ENCODE measurements at regions not wholly inside any gene's neighbourhood (a gene's known extent, or its start where the extent isn't known, plus 50 kb on each side); places are given as distances from the start of the nearest gene placed in this dataset.
"Not testable (repeated sequence)": the region's sequence is repeated elsewhere in the genome, so short reads cannot be mapped to it uniquely, and the experiment has no call there.

DNA sequence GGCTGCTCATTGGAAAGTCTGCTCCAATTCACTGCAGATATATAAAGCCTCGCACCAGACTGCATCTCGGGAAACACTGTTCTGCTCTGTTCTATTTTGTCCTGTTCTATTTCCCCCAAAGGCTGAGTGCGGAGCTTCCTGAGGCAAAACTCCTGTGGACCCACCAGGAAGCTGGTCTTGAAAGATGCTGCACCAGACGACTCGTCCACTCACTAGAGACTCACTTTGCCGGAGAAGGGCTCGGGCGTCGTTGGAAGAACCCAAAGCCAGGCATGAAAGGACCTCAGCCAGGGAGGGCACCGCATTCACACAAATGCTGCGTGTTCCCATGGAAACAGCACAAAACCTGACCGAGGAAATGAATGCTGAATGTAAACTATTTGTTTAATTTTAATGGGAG, 331.2 kb upstream of the SFSWAP start:
- TF ChIP-seq POLR2A (IDR thresholded peaks at IDR 0.05; ENCODE audit: low read depth, low read length), result no peak
- FAIRE-seq (no peak), DNase-seq (ENCODE audit: insufficient read length, low spot score) (no peak)

DNA sequence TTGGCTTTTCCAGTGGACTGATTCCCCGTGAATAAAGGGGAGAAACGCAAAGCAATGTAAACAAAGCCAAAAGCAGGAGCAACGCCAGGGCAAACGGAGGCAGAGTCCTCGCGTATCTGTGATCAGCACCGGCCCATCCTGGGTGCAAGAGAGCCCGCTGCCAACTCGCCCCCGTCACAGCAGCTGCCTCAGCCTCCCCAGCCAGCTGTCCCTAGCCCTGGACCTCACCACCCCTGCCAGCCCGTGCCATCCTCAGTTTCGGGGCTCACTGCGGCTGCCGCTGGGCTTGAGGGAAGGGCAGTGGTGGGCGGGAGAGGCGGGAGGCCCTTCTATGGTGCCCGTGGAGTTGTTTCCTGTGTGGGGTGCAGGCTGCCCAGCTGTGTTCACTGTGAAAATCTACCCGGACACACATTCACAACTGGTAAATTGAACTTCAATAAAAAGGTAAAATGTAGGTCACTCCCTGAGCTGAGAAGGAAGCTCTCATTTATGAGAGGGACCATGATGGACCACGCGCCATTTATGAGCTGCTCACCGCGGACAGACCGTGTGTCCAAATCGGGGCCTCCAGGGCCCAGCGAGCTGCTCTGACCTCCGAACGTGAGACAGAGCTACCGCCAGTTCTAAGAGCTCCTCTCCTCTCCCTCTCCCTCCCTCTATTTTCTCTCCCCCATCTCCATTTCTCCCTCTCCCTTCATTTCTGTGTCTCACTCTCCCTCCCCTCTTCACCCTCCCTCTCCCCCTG, 330.5 kb upstream of the SFSWAP start:
- no peak for FAIRE-seq
- no peak for TF ChIP-seq POLR2A (IDR thresholded peaks at IDR 0.05; ENCODE audit: low read depth, low read length)
- DNase-seq (ENCODE audit: insufficient read length, low spot score), result no peak

DNA sequence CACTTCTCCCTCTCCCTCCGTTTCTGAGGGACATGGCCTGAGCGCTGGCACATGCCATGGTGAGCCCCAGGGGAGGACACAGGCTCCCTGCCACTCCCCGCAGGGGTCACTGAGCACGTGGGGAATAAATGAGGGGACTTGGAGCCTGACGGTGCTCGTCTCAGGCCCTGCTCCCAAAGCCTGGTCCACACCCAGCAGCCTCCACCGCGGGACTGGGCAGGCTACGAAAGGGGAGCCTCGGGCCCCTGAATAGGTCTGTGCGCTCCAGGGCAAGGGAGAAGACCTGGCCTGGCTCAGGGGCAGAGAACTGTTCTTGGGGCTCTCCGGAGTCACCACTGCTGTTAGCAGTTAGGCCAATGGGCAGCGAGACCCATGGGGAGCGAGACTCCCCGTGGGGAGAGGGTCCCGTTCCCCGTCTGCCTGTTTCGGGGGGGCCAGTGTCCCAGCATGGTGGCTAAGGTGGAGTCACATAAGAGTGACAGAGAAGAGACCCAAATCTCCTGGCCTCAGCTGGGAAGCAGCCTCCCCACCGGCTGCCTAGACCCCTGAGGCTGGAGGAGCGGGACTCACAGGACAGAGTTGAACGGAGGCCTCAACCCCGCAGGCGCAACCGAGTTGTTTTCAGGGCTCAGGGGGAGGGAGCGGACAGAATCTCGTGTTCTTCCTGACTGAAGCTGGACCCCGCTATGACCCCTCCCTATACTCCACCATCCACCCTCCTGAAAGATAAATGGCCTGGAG, 329.8 kb upstream of the SFSWAP start:
- FAIRE-seq (no peak), DNase-seq (ENCODE audit: insufficient read length, low spot score) (no peak)
- TF ChIP-seq POLR2A (IDR thresholded peaks at IDR 0.05; ENCODE audit: low read depth, low read length), result no peak

DNA sequence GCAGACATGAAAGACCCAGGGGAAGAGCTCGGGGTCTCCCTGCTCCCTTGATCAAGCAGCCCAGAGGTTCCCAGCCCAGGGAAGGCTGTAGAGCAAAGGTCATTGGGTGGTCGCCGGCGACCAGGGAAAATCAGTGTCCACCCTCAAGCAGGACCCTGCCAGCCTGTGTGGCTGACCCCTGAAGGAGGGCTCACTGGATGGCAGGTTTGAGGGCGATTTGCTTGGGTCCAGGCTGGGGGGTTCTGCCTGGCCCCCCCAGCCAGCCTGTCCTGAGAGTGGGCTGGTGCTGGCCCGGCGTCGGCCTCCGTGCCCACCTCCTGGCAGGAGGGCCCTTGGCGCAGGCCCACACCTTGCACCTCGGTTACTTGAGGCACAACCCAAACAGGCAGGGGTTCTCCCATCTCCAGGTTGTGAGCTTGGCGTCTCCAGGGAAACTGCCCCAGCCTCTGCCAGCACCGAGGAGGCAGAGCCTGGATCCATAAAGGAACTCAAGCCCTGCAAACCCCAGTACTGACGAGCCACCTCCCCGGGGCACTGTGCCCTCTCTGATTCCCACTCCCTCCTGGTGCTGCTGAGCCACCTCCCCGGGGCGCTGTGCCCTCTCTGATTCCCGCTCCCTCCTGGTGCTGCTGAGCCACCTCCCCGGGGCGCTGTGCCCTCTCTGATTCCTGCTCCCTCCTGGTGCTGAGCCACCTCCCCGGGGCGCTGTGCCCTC, 329.0 kb upstream of the SFSWAP start:
- FAIRE-seq, result no peak
- TF ChIP-seq POLR2A (IDR thresholded peaks at IDR 0.05; ENCODE audit: low read depth, low read length), result no peak

DNA sequence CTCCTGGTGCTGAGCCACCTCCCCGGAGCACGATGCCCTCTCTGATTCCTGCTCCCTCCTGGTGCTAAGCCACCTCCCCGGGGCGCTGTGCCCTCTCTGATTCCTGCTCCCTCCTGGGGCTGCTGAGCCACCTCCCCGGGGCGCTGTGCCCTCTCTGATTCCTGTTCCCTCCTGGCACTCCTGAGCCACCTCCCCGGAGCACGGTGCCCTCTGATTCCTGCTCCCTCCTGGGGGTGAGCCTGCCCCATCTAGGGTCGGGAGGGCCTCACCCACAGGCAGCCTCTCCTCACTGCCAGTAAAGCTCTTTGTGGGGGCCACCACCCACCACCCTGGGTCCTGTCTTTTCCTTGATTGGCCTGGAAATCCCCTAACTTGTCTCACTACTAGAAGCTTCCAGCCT, 327.6 kb upstream of the SFSWAP start:
- no peak for TF ChIP-seq POLR2A (IDR thresholded peaks at IDR 0.05; ENCODE audit: low read depth, low read length)
- FAIRE-seq, result no peak
- no peak for DNase-seq (ENCODE audit: insufficient read length, low spot score)

More for the DNA sequence above, 329.0 kb upstream of the SFSWAP start:
- no peak for DNase-seq (ENCODE audit: insufficient read length, low spot score)

DNA sequence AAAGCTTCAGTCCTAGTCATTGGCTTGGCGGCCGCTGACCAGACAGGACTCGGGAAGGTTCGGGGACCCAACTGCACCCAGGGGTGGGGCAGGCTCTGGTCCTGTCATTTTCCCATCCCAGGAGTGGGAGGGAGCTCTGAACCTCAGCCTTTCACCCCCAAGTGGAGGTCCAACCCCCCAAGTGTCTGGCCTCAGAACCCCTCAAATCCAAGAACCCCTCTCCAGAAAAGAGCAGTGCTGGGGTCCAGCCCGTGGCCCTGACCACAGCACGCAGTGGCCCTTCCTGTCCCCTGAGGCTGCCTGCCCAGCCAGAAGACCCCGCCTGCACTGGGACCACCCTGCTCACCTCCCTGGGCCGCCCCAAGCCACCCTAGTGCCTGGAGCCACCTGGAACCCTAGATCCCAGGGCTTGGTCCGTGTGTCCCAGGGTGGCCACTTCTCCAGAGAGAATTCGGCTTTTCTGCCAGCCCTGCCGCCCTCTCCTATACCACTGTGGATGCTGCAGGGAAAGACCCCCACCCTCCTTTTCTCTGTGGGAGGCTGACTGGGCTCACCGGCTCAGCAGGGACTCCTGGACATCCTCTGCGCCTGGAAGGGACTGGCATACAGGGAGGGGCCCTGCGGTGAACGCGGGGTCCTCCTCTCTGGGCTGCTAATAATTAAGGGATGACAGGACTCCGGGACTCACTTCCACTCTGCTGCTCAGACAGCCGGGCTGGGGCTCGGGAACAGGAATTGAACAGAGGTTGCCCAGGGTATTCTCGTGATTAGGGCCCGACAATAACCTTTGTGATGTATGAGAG, 326.9 kb upstream of the SFSWAP start:
- no peak for FAIRE-seq
- DNase-seq (ENCODE audit: insufficient read length, low spot score), result no peak
- no peak for TF ChIP-seq POLR2A (IDR thresholded peaks at IDR 0.05; ENCODE audit: low read depth, low read length)

DNA sequence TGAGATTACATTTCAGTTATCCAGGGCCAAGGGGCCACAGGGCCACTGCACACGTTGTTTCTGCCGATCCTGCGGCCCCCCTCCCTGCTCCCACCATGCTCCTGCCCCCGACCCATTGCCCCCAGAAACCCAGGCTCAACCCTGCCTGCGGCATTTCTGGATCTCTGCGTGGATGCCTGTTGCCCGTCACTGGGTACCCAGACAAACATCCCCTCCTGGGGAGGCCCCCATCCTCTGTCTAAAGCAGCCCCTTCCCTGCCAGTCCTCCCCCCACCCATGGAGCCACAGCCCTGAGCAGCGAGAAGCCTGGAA, 326.4 kb upstream of the SFSWAP start:
- DNase-seq (ENCODE audit: insufficient read length, low spot score) (no peak), FAIRE-seq (no peak)
- TF ChIP-seq POLR2A (IDR thresholded peaks at IDR 0.05; ENCODE audit: low read depth, low read length), result no peak

DNA sequence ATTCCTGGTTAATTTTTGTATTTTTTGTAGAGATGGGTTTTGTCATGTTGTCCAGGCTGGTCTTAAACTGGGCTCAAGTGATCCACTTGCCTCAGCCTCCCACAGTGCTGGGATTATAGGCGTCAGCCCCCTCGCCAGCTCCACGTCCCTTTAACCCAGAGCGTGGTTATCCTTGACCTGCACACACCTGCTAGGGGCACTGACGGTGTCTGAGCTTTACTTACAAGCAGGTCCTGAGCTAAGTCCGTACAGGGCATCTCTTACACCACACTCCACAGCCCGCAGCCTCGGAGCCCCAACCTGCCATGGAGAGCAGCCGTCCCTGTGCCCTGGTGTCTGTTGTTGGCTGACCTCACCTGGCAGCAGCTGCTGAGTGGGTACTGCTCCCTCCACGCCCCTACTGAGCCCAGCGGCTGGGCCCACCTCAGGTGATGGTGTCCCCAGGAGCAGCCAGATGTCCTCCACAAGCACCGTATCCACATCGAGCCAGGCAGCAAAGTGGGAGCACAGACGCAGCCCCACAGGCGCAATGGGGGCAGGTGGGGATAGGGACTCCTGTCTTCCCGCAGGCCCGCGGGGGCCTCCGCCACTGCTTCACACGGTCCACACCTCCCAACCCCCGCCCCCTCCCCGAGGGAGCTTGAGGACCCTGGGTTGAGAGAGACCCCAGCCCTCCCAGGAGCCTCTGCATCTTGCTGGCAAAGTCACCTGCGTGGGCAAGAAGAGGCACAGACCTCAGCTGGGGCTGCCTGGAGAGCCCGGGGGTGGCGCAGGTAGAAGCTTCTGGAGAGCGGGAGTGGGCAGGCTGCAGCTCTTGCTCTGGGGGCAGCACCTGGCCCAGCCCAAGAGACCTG, 325.4 kb upstream of the SFSWAP start:
- no peak for TF ChIP-seq POLR2A (IDR thresholded peaks at IDR 0.05; ENCODE audit: low read depth, low read length)
- no peak for FAIRE-seq
- DNase-seq (ENCODE audit: insufficient read length, low spot score), result no peak

DNA sequence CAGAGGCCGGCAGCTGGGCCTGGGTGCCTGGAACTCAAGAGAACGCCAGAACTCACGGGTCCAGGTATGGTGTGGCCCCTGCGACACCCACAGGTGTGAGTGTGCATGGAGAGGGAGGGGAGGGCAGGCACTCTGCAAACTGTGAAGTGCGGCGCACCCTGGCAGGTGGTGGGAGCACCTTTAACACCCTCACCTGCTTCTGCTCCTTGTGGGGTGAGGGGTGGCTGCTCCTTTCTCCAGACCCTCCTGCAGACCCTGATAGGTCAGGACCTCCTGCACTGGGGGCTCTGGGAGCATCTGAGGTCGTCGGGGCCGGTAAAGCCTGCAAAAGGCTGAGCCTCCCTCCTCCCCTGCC, 324.7 kb upstream of the SFSWAP start:
- FAIRE-seq, result no peak
- no peak for DNase-seq (ENCODE audit: insufficient read length, low spot score)

DNA sequence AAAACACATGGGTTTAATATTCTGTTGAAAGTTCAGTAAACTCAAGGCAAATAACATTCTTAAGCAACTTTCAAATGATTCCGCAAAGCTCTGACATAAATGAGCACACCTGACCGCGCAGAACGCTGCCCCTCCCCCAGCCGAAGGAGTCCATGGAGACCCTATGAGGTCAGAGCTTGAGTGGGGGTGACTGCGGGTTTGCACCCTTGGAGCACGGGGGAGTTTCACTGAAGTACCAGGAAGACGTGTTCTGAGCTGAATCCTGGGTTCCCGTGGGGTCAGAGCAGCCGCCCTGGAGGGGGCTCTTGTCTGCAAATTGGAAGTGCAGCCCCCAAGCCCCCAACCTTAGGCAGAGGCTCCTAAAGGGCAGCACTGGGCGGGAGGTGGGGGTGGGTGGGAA, 324.1 kb upstream of the SFSWAP start:
- DNase-seq (ENCODE audit: insufficient read length, low spot score), result no peak
- no peak for FAIRE-seq
- no peak for TF ChIP-seq POLR2A (IDR thresholded peaks at IDR 0.05; ENCODE audit: low read depth, low read length)

More for the DNA sequence above, 324.7 kb upstream of the SFSWAP start:
- no peak for TF ChIP-seq POLR2A (IDR thresholded peaks at IDR 0.05; ENCODE audit: low read depth, low read length)

DNA sequence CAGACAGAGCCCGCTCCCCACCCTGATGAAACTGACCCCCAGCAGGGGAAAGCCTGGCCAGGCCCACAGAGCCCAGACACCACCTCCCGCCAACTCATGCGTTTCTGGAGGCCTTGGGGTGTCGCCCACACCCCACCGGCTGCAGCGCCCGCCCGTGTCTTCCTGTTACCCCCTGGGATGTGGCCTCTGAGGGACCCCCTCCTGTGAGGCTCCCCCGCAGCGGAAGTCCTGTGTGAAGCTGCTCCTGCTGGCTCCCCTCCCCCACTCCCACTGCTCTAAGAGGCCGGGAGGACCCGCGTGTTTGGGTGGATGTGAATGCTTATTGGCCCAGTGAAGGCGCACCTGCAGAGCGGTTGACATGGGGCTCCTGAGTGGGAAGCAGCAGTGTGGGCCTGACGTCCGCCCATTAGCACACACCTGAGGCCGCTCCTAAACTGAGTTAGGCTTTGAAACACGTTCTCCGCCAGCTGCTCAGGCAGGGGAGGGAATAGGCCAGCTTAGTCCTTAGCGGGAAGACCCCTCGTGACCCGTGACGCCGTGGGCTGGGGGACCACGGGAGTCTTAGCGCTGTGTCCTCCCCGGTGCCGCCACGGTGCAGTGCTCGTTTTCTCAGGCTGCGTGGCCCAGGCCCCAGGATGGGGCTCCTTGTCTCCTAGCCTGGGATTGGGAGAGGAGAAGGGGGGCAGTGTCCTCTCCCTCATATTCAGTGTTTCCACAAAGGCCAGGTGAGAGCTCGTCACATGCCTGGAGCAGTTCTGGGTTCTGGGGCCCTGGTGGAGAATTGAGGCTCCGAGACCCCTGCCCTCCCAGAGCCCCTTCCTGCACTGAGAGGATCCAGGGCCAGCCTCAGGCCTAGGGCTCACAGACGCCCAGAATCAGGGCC, 323.4 kb upstream of the SFSWAP start:
- TF ChIP-seq POLR2A (IDR thresholded peaks at IDR 0.05; ENCODE audit: low read depth, low read length), result no peak
- FAIRE-seq (no peak), DNase-seq (ENCODE audit: insufficient read length, low spot score) (no peak)

DNA sequence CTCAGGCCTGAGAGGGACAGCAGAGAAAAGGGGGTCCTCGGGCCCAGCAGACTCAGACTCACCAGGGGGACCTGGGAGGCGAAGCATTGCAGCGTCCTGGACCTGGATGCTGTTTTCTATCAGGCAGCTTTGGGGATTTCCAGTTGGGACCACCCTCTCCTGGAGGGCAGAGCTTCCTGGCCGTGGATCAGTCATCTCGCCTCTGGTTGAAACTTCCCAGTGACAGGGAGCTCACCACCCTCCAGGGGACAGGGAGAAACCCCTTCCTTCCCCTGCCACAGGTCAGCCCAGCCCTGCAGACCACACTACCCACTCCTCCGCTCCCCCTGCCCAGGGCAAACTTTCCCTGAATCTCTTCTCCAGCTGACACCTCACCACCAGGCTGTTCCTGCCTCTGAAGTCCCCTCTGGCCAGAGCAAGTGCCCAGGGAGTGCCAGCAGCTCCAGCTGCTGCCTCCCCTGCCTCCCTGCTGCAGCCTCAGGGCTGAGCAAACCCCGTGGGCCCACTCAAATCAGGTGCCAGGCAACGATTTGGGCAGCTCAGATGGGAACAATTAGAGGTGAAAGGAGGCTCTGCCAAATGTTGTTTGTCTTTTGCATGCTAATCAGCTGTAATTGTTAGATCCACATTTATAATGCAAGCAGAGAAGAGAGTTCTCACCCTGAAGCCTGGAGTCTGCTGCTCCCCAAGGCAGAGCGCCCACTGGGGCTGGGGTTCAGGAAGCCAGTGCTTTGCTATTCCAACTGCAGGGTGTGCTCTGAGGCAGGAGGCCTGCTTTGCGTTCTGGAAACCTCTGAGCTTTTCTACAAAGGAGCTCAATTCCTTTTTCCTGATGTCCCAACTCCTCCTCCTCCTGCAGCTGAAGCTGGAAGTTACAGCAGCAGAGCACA, 322.5 kb upstream of the SFSWAP start:
- not testable (repeated sequence) for FAIRE-seq

More for the DNA sequence above, 322.5 kb upstream of the SFSWAP start:
- not testable (repeated sequence) for DNase-seq (ENCODE audit: insufficient read length, low spot score)

Measured in H54 (cell line).